Epithelial cell of esophagus (primary cell): ENCODE measurements at regions not wholly inside any gene's neighbourhood (a gene's known extent, or its start where the extent isn't known, plus 50 kb on each side); places are given as distances from the start of the nearest gene placed in this dataset.

ENCODE experiments used
- DNase-seq: peaks from one replicate; pipeline ENCODE4 v3.0.0; 2010; ENCODE audit warnings: low read depth
- H3K4me3 ChIP-seq: 2 replicates; pipeline ENCODE4 v1.5.1; 2011; ENCODE audit warnings: mild to moderate bottlenecking, low read length, control low read depth
- CTCF ChIP-seq: IDR thresholded peaks from 2 replicates; pipeline ENCODE4 v1.5.1; 2011; ENCODE audit warnings: low read depth, mild to moderate bottlenecking, low read length, control low read depth, inconsistent platforms; ENCODE audit not compliant: insufficient read depth; ENCODE audit errors: missing control alignments

DNA sequence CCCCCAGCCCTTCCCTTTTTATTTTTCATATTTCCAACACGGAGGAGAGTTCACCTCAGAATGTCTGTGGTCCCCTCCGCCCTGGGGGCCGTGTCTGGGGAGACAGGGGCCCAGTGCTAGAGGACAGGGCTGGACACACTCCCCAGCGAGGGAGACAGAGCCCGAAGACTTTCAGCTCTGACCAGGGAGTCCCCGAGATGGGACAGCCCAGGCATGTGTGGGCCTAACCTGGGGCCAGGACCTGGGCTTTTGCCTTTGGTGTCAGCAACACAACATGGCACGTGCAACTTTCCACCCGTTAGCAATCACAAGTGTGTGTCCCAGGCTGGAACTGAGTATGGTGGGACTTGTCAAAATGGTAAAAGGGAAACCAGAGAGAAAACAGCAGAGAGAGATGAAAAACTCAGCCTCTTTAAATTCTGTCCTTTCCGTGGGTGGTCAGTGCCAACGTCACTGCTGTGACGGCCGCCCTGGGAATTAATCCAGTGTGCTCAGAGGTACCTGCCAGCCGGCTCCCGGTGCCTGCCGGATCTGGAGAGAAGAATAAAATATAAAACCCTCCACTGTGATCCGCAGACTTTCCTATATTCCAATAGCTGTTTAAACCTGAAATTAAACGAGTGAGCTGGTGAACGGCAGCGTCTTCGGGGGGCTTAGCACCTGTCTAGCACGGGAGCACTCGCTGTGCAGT, 245.8 kb downstream of the EIPR1 start:
- DNase-seq, result no peak
- H3K4me3 ChIP-seq, result no peak overlapping the region
- no peak for TF ChIP-seq CTCF

DNA sequence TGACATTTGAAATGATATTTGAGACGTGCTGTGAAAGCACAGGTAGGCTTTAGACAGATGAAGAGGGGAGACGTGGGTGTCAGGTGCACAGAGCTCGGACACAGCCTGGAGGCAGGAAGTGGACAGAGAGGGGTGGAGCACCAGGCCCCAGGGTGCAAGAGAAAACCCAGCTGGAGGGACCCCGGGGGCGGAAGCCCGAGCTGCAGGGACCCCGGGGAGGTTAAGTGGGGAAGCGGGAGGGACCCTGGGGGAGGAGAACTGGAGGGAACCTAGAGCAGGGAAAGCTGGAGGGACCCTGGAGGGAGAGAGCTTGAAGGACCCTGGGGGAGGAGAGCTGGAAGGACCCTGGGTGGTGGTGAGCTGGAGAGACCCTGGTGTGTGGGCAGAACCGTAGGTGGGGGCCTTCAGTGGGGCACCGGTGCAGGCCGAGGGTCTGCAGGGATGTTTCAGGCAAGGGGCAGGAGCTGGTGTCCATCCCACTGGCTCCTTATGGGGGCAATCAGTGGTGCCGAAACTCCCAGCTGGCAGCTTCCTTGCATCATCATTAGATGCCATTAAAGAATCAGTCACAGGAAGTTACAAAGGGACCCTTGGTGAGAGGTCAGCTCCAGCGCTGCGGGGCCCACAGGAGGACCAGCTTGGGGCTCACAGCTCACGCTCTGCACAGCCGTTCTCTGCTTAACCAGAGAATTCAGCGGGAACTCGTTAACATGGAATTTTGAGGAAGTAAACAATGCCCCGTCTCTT, 246.6 kb downstream of the EIPR1 start:
- no peak for TF ChIP-seq CTCF
- no peak for DNase-seq
- no peak overlapping the region for H3K4me3 ChIP-seq

DNA sequence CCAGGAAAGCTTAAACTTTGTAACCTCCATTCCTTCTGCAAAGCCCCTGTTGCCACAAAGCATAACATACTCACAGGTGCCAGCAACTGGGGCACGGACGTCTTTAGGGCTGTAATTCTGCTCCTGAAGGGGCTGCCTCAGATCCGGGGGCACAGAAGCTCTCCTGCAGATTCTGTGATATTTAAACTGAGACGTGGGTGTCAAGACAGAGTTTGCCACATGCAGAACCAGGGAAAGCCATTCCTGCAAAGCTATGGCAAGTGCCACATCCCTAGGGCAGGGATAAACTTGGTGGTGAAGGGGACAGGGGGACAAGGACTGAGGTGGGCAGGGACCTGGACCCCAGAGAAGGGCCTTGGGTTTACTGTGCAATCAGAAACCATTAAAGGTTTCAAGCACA, 247.2 kb downstream of the EIPR1 start:
- DNase-seq, result no peak
- H3K4me3 ChIP-seq, result no peak overlapping the region
- TF ChIP-seq CTCF, result no peak

- no peak overlapping the region for H3K4me3 ChIP-seq
- TF ChIP-seq CTCF, result no peak
- no peak for DNase-seq
Observed at GRCh38 chr2:3129867-3130266, 247.8 kb downstream of the EIPR1 start.

DNA sequence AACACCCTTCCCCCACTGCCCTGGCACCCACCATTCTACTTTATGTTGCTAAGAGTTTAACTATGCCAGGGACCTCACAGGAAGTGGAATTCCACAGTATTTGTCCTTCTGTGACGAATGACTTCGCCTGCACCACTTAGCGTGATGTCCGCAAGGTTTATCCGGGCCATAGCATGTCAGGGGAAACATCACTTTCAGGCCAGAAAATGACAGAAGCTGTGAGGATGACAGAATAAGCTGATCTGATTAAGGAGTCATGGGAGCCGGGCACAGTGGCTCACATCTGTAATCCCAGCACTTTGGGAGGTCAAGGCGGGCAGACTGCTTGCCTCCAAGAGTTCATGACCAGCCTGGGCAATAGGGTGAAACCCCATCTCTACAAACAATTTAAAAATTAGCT, 248.8 kb downstream of the EIPR1 start:
- no peak for TF ChIP-seq CTCF
- no peak overlapping the region for H3K4me3 ChIP-seq
- no peak for DNase-seq

GRCh38 chr2:3127710-3128109, 249.9 kb downstream of the EIPR1 start:
- no peak for TF ChIP-seq CTCF
- DNase-seq, result no peak
- no peak overlapping the region for H3K4me3 ChIP-seq
